Karpas-422 (cell line): ENCODE measurements at regions not wholly inside any gene's neighbourhood (a gene's known extent, or its start where the extent isn't known, plus 50 kb on each side); places are given as distances from the start of the nearest gene placed in this dataset.

Source experiments
- DNase-seq: peaks from one replicate; pipeline ENCODE4 v3.0.0-alpha.2; 2015
- H2AFZ ChIP-seq: fragments of 200-600 bp; sonication (generic); 2 replicates; pipeline ENCODE4 v1.6.1; 2014; ENCODE audit warnings: antibody characterized with exemption, low read length, mixed read lengths
- H3K27ac ChIP-seq: fragments of 200-600 bp; sonication (generic); 2 replicates; pipeline ENCODE4 v1.5.1; 2014; ENCODE audit warnings: mild to moderate bottlenecking, low read length, moderate library complexity
- H3K27me3 ChIP-seq: fragments of 200-600 bp; sonication (generic); 2 replicates; pipeline ENCODE4 v1.6.1; 2014; ENCODE audit warnings: low read length, mixed read lengths
- H3K36me3 ChIP-seq: fragments of 200-600 bp; sonication (generic); 2 replicates; pipeline ENCODE4 v1.6.1; 2014; ENCODE audit warnings: low read length, mixed read lengths; ENCODE audit not compliant: insufficient read depth
- H3K4me1 ChIP-seq: fragments of 200-600 bp; sonication (generic); 2 replicates; pipeline ENCODE4 v1.6.1; 2014; ENCODE audit warnings: mild to moderate bottlenecking, low read length, mixed read lengths
- H3K4me2 ChIP-seq: fragments of 200-600 bp; sonication (generic); 2 replicates; pipeline ENCODE4 v1.6.1; 2014; ENCODE audit warnings: low read length, low read depth, mild to moderate bottlenecking; ENCODE audit not compliant: poor library complexity, severe bottlenecking
- H3K4me3 ChIP-seq: fragments of 200-600 bp; sonication (generic); 2 replicates; pipeline ENCODE4 v1.5.1; 2014; ENCODE audit warnings: mild to moderate bottlenecking, antibody characterized with exemption, low read length, mixed read lengths
- H3K79me2 ChIP-seq: fragments of 200-600 bp; sonication (generic); 2 replicates; pipeline ENCODE4 v1.6.1; 2014; ENCODE audit warnings: mild to moderate bottlenecking, low read length, mixed read lengths
- H3K9ac ChIP-seq: fragments of 200-600 bp; sonication (generic); 2 replicates; pipeline ENCODE4 v1.6.0; 2014; ENCODE audit warnings: low read length
- H3K9me2 ChIP-seq: fragments of 200-600 bp; sonication (generic), shearing (Covaris generic); replicated peaks from 2 replicates; pipeline ENCODE4 v1.6.0; 2014; ENCODE audit warnings: mild to moderate bottlenecking, low read length, moderate library complexity; ENCODE audit not compliant: insufficient read depth
- H3K9me3 ChIP-seq: fragments of 300-700, 200-600 bp; sonication (generic); 2 replicates; pipeline ENCODE4 v1.6.1; 2014; ENCODE audit warnings: low read length, mixed read lengths
- H4K20me1 ChIP-seq: fragments of 200-600 bp; sonication (generic); 2 replicates; pipeline ENCODE4 v1.6.1; 2014; ENCODE audit warnings: mild to moderate bottlenecking, antibody characterized with exemption, low read length, low read depth; ENCODE audit not compliant: insufficient read depth

GRCh38 chr4:134393592-134393991, 192.0 kb upstream of the PABPC4L start:
- no peak overlapping the region for H3K4me3 ChIP-seq
- no peaks in the 10 kb centered on the region for H3K36me3 ChIP-seq
- H3K9me3 ChIP-seq: peaks cover 6% of the 10 kb centered on the region
- H3K4me2 ChIP-seq: no peak overlapping the region
- H3K27ac ChIP-seq: no peak overlapping the region
- H3K9me2 ChIP-seq: no peaks in the 10 kb centered on the region
- H2AFZ ChIP-seq: no peak overlapping the region
- H3K79me2 ChIP-seq: no peaks in the 10 kb centered on the region
- no peaks in the 10 kb centered on the region for H3K4me1 ChIP-seq
- H4K20me1 ChIP-seq: no peaks in the 10 kb centered on the region
- DNase-seq: no peak
- no peak overlapping the region for H3K9ac ChIP-seq
- H3K27me3 ChIP-seq: no peaks in the 10 kb centered on the region

- H3K9me2 ChIP-seq: no peaks in the 10 kb centered on the region
- H3K4me2 ChIP-seq: no peak overlapping the region
- H3K27me3 ChIP-seq: no peaks in the 10 kb centered on the region
- DNase-seq: no peak
- H3K9me3 ChIP-seq: no peaks in the 10 kb centered on the region
- no peak overlapping the region for H2AFZ ChIP-seq
- H3K79me2 ChIP-seq: no peaks in the 10 kb centered on the region
- no peak overlapping the region for H3K27ac ChIP-seq
- no peak overlapping the region for H3K4me3 ChIP-seq
- H3K36me3 ChIP-seq: no peaks in the 10 kb centered on the region
- H3K4me1 ChIP-seq: no peaks in the 10 kb centered on the region
- H4K20me1 ChIP-seq: no peaks in the 10 kb centered on the region
- no peak overlapping the region for H3K9ac ChIP-seq
These were observed 188.7 kb upstream of the PABPC4L start for GRCh38 chr4:134390319-134390718.

GRCh38 chr4:134388351-134388750, 186.8 kb upstream of the PABPC4L start:
- H3K36me3 ChIP-seq: no peaks in the 10 kb centered on the region
- H3K4me1 ChIP-seq: no peaks in the 10 kb centered on the region
- H3K9ac ChIP-seq: no peak overlapping the region
- no peak overlapping the region for H2AFZ ChIP-seq
- no peak for DNase-seq
- H3K79me2 ChIP-seq: no peaks in the 10 kb centered on the region
- no peaks in the 10 kb centered on the region for H4K20me1 ChIP-seq
- H3K4me3 ChIP-seq: no peak overlapping the region
- H3K27ac ChIP-seq: no peak overlapping the region
- H3K4me2 ChIP-seq: no peak overlapping the region
- no peaks in the 10 kb centered on the region for H3K9me2 ChIP-seq
- no peaks in the 10 kb centered on the region for H3K27me3 ChIP-seq
- H3K9me3 ChIP-seq: no peaks in the 10 kb centered on the region

- Histone ChIP-seq H4K20me1 (no peaks in the 10 kb centered on the region), H3K27ac (no peak overlapping the region), H3K27me3 (no peaks in the 10 kb centered on the region), H2AFZ (no peak overlapping the region), H3K9ac (no peak overlapping the region), H3K4me2 (no peak overlapping the region), H3K79me2 (no peaks in the 10 kb centered on the region), H3K9me2 (no peaks in the 10 kb centered on the region), H3K9me3 (no peaks in the 10 kb centered on the region), H3K4me1 (no peaks in the 10 kb centered on the region), H3K36me3 (no peaks in the 10 kb centered on the region), H3K4me3 (no peak overlapping the region)
- no peak for DNase-seq
These were observed 181.1 kb upstream of the PABPC4L start for GRCh38 chr4:134382478-134383227.

- DNase-seq: no peak
- H3K27ac ChIP-seq: no peak overlapping the region
- H3K9me3 ChIP-seq: no peaks in the 10 kb centered on the region
- H3K27me3 ChIP-seq: no peaks in the 10 kb centered on the region
- no peaks in the 10 kb centered on the region for H3K79me2 ChIP-seq
- H3K9me2 ChIP-seq: no peaks in the 10 kb centered on the region
- H2AFZ ChIP-seq: no peak overlapping the region
- no peaks in the 10 kb centered on the region for H4K20me1 ChIP-seq
- no peak overlapping the region for H3K4me3 ChIP-seq
- H3K36me3 ChIP-seq: no peaks in the 10 kb centered on the region
- H3K9ac ChIP-seq: no peak overlapping the region
- H3K4me1 ChIP-seq: no peaks in the 10 kb centered on the region
- no peak overlapping the region for H3K4me2 ChIP-seq
These were observed 174.2 kb upstream of the PABPC4L start for GRCh38 chr4:134375775-134376174.

- H3K27me3 ChIP-seq: no peaks in the 10 kb centered on the region
- H2AFZ ChIP-seq: no peak overlapping the region
- H3K9me3 ChIP-seq: no peaks in the 10 kb centered on the region
- no peaks in the 10 kb centered on the region for H3K36me3 ChIP-seq
- H3K9ac ChIP-seq: no peak overlapping the region
- no peaks in the 10 kb centered on the region for H3K9me2 ChIP-seq
- no peak overlapping the region for H3K4me2 ChIP-seq
- H3K79me2 ChIP-seq: no peaks in the 10 kb centered on the region
- no peak for DNase-seq
- no peak overlapping the region for H3K27ac ChIP-seq
- no peak overlapping the region for H3K4me3 ChIP-seq
- no peaks in the 10 kb centered on the region for H3K4me1 ChIP-seq
- H4K20me1 ChIP-seq: no peaks in the 10 kb centered on the region
These were observed 164.3 kb upstream of the PABPC4L start for GRCh38 chr4:134365852-134366251.

GRCh38 chr4:134364928-134365327, 163.3 kb upstream of the PABPC4L start:
- no peaks in the 10 kb centered on the region for H3K4me1 ChIP-seq
- no peaks in the 10 kb centered on the region for H3K36me3 ChIP-seq
- H3K4me3 ChIP-seq: no peak overlapping the region

GRCh38 chr4:134345244-134345643, 143.7 kb upstream of the PABPC4L start:
- Histone ChIP-seq H3K9me3 (no peaks in the 10 kb centered on the region; the same call in 1 of the 2 replicates), H3K36me3 (no peaks in the 10 kb centered on the region), H3K4me1 (no peaks in the 10 kb centered on the region), H2AFZ (no peak overlapping the region), H3K9ac (no peak overlapping the region), H3K79me2 (no peaks in the 10 kb centered on the region), H3K27me3 (no peaks in the 10 kb centered on the region), H3K4me3 (no peak overlapping the region), H3K27ac (no peak overlapping the region), H4K20me1 (no peaks in the 10 kb centered on the region), H3K4me2 (no peak overlapping the region), H3K9me2 (no peaks in the 10 kb centered on the region)
- no peak for DNase-seq

More at GRCh38 chr4:134364928-134365327, 163.3 kb upstream of the PABPC4L start:
- Histone ChIP-seq H3K79me2 (no peaks in the 10 kb centered on the region), H3K27ac (no peak overlapping the region), H2AFZ (no peak overlapping the region), H3K9me3 (peaks cover under 1% of the 10 kb centered on the region; the same call in 1 of the 2 replicates), H3K27me3 (no peaks in the 10 kb centered on the region), H3K4me2 (no peak overlapping the region), H4K20me1 (no peaks in the 10 kb centered on the region), H3K9ac (no peak overlapping the region), H3K9me2 (no peaks in the 10 kb centered on the region)
- DNase-seq: no peak
